K562 (cell line): ENCODE measurements at regions not wholly inside any gene's neighbourhood (a gene's known extent, or its start where the extent isn't known, plus 50 kb on each side); places are given as distances from the start of the nearest gene placed in this dataset.

Source experiments
- ATAC-seq: fragments of 200-7000 bp; cut with Tn5 transposase; 3 replicates; pipeline ENCODE4 v1.9.1; 2020; ENCODE audit warnings: moderate library complexity
- BruUV-seq: library from RNA; stranded (reverse); fragments of 400-500 nt; replicated peaks from 2 replicates; lab custom pipeline; 2021; lab: Mats Ljungman, UMichigan
- CTCF ChIA-PET: fragments of 300-600 bp; formaldehyde crosslinking; extraction: SDS; loops from one replicate; lab custom pipeline; 2021; ENCODE audit warnings: low intra/inter-chr PET ratio; lab: Yijun Ruan, JAX
- POLR2A ChIA-PET: fragments of 300-600, 350-650 bp; sonication (Branson Sonifier 250); formaldehyde crosslinking; extraction: SDS; loops from one replicate; lab custom pipeline; 2021; ENCODE audit warnings: antibody characterized with exemption, inconsistent platforms; lab: Yijun Ruan, JAX
- DNase-seq, 4 experiments: peaks; one replicate each; pipeline versions ENCODE4 v3.0.0 to v3.0.0-alpha.2; 2011 to 2018; ENCODE audit warnings: low spot score in 3 of 4, mixed read lengths in 3 of 4; ENCODE audit errors: extremely low read depth in 1 of 4
- FAIRE-seq: peaks from 2 replicates; lab custom pipeline; 2011; peaks lifted over from hg19 to GRCh38; lab: Jason Lieb, UNC
- H2AFZ ChIP-seq: 2 replicates; pipeline ENCODE4 v1.6.0; 2011; ENCODE audit warnings: low read depth, low read length, control low read depth, inconsistent platforms
- H3K27ac ChIP-seq: fragments of 200-600 bp; 3 replicates; pipeline ENCODE4 v1.8.0; 2011; ENCODE audit warnings: low read depth, mild to moderate bottlenecking, control low read depth, inconsistent platforms, low read length, moderate library complexity, mixed read lengths; ENCODE audit errors: extremely low read depth
- H3K27me3 ChIP-seq, 2 experiments: fragments of 300-600 bp in 1 of 2; 2 replicates in 1 of 2; 3 replicates in 1 of 2; pipeline versions ENCODE4 v1.6.0 to v1.8.0; 2011; ENCODE audit warnings: inconsistent platforms in 2 of 2, low read length in 2 of 2, mild to moderate bottlenecking in 1 of 2, mixed read lengths in 1 of 2, moderate library complexity in 1 of 2; ENCODE audit not compliant: control insufficient read depth in 2 of 2, insufficient read depth in 2 of 2
- H3K36me3 ChIP-seq: fragments of 300-600 bp; 3 replicates; pipeline ENCODE4 v1.8.0; 2011; ENCODE audit warnings: mild to moderate bottlenecking, low read length, inconsistent platforms; ENCODE audit not compliant: control insufficient read depth, insufficient read depth
- H3K4me1 ChIP-seq, 2 experiments: fragments of 200-600 bp in 1 of 2; replicated peaks in 1 of 2; 2 replicates in 1 of 2; 3 replicates in 1 of 2; pipeline versions ENCODE4 v1.5.1 to v1.8.0; 2011; ENCODE audit warnings: inconsistent platforms in 2 of 2, low read length in 2 of 2, mild to moderate bottlenecking in 1 of 2, mixed read lengths in 1 of 2, moderate library complexity in 1 of 2; ENCODE audit not compliant: control insufficient read depth in 2 of 2, insufficient read depth in 2 of 2
- H3K4me2 ChIP-seq: 2 replicates; pipeline ENCODE4 v1.6.1; 2011; ENCODE audit warnings: low read length, control low read depth, inconsistent platforms, mixed read lengths; ENCODE audit not compliant: insufficient read depth
- H3K4me3 ChIP-seq: fragments of 200-600 bp; sonication (generic), shearing (Covaris generic); 2 replicates; pipeline ENCODE4 v1.5.1; 2016; ENCODE audit warnings: control low read depth, inconsistent platforms
- H3K79me2 ChIP-seq: fragments of 200-600 bp; 3 replicates; pipeline ENCODE4 v1.8.0; 2011; ENCODE audit warnings: low read length, inconsistent platforms; ENCODE audit not compliant: control insufficient read depth, insufficient read depth
- H3K9ac ChIP-seq, 2 experiments: 2 replicates each; pipeline versions ENCODE4 v1.6.0 to v1.6.1; 2011; ENCODE audit warnings: low read depth in 2 of 2, low read length in 2 of 2, control low read depth in 1 of 2, inconsistent platforms in 1 of 2, mild to moderate bottlenecking in 1 of 2, mixed read lengths in 1 of 2; ENCODE audit not compliant: insufficient read depth in 1 of 2
- H3K9me1 ChIP-seq: one replicate; pipeline ENCODE4 v1.6.0; 2011; ENCODE audit warnings: inconsistent platforms, mild to moderate bottlenecking, low read length, moderate library complexity; ENCODE audit not compliant: control insufficient read depth, insufficient read depth
- H3K9me3 ChIP-seq: replicated peaks from 2 replicates; pipeline ENCODE4 v1.5.1; 2011; ENCODE audit warnings: low read depth, low read length, inconsistent platforms; ENCODE audit not compliant: control insufficient read depth, insufficient read depth
- H4K20me1 ChIP-seq: replicated peaks from 2 replicates; pipeline ENCODE4 v1.6.1; 2011; ENCODE audit warnings: low read length, inconsistent platforms, mixed read lengths; ENCODE audit not compliant: control insufficient read depth, insufficient read depth
- ARNT ChIP-seq, 2 experiments: fragments of 450-650 bp; IDR thresholded peaks; 2 replicates each; pipeline ENCODE4 v1.6.1; 2016; ENCODE audit warnings: mild to moderate bottlenecking in 1 of 2
- ATF3 ChIP-seq, 2 experiments: fragments of 450-650 bp in 1 of 2; sonication (generic) in 1 of 2; formaldehyde crosslinking in 1 of 2; IDR thresholded peaks in 1 of 2; conservative IDR thresholded peaks in 1 of 2; 2 replicates each; pipeline versions ENCODE4 v1.6.1 to v1.8.1; 2016 to 2023; ENCODE audit warnings: mild to moderate bottlenecking in 2 of 2, moderate library complexity in 2 of 2, inconsistent platforms in 1 of 2, missing genetic modification reagents in 1 of 2
- HDAC3 ChIP-seq: fragments of 450-650 bp; IDR thresholded peaks from 2 replicates; pipeline ENCODE4 v1.6.1; 2018; ENCODE audit warnings: borderline replicate concordance, mild to moderate bottlenecking, moderate library complexity; ENCODE audit not compliant: partially characterized antibody
- JUN ChIP-seq, 2 experiments: sonication (generic) in 1 of 2; formaldehyde crosslinking in 1 of 2; IDR thresholded peaks; 2 replicates each; pipeline versions ENCODE4 v1.6.1 to v1.8.0; 2012 to 2022; ENCODE audit warnings: borderline replicate concordance in 2 of 2, mild to moderate bottlenecking in 2 of 2, improper control_type of control experiment in 1 of 2, low read depth in 1 of 2, low read length in 1 of 2, missing genetic modification reagents in 1 of 2
- MTA2 ChIP-seq: fragments of 450-650 bp; IDR thresholded peaks from 2 replicates; pipeline ENCODE4 v1.6.1; 2016; ENCODE audit warnings: low read depth
- NR3C1 ChIP-seq: sonication (generic); formaldehyde crosslinking; IDR thresholded peaks from 2 replicates; pipeline ENCODE4 v1.8.1; 2022; ENCODE audit warnings: missing genetic modification reagents
- PHB2 ChIP-seq: fragments of 450-650 bp; IDR thresholded peaks from 2 replicates; pipeline ENCODE4 v1.6.1; 2017; ENCODE audit warnings: low read depth
- in situ Hi-C: fragments of 300-500 bp; cut with MboI; formaldehyde crosslinking; loops from 4 replicates; pipeline ENCODE4 v1.15.0; 2018; ENCODE audit warnings: inconsistent platforms, mixed read lengths
- intact Hi-C: fragments of 100-400 bp; cut with micrococcal nuclease; formaldehyde crosslinking; loops from 2 replicates; pipeline ENCODE4 v1.14.2; 2022

GRCh38 chr12:88361493-88361892 lies 218.8 kb downstream of the KITLG start:
- Histone ChIP-seq H4K20me1 (no peaks in the 10 kb centered on the region), H3K4me2 (no peak overlapping the region), H3K36me3 (no peaks in the 10 kb centered on the region), H3K4me1 (no peaks in the 10 kb centered on the region), H3K9me1 (no peaks in the 10 kb centered on the region), H3K27ac (no peak overlapping the region), H2AFZ (no peak overlapping the region), H3K4me3 (no peak overlapping the region), H3K79me2 (no peaks in the 10 kb centered on the region), H3K27me3 (no peaks in the 10 kb centered on the region)
- ATAC-seq (no peak), DNase-seq (no peak)
- ChIA-PET POLR2A (interaction anchor here (0.6 kb wide), 1 partner anchor 1686 kb away, joined by 3 read pairs; no protein-coding TSS in a partner anchor), CTCF (no interaction called here)
- in situ Hi-C loops, result no loop called here
- BruUV-seq, result no TSS peak
- TF ChIP-seq JUN (IDR thresholded peaks at IDR 0.05; ENCODE audit: borderline replicate concordance, low read depth, low read length) (no peak), JUN (CRISPR knock-in tag; IDR thresholded peaks at IDR 0.05; ENCODE audit: borderline replicate concordance) (no peak), ARNT (IDR thresholded peaks at IDR 0.05) (no peak), PHB2 (no peak), NR3C1 (no peak), HDAC3 (no peak), MTA2 (no peak), ATF3 (IDR thresholded peaks at IDR 0.05) (no peak), ATF3 (CRISPR knock-in tag; conservative IDR thresholded peaks at IDR 0.05) (no peak)
- TF ChIP-seq, all 486 proteins: peak for 0
- H3K9me3 ChIP-seq, result no peaks in the 10 kb centered on the region
- intact Hi-C loops, result no loop called here
- no peak overlapping the region for H3K9ac ChIP-seq
- no peak for FAIRE-seq
